ENCODE measurements at regions not wholly inside any gene's neighbourhood (a gene's known extent, or its start where the extent isn't known, plus 50 kb on each side); places are given as distances from the start of the nearest gene placed in this dataset.
"Not testable (repeated sequence)": the region's sequence is repeated elsewhere in the genome, so short reads cannot be mapped to it uniquely, and the experiment has no call there.

DNA sequence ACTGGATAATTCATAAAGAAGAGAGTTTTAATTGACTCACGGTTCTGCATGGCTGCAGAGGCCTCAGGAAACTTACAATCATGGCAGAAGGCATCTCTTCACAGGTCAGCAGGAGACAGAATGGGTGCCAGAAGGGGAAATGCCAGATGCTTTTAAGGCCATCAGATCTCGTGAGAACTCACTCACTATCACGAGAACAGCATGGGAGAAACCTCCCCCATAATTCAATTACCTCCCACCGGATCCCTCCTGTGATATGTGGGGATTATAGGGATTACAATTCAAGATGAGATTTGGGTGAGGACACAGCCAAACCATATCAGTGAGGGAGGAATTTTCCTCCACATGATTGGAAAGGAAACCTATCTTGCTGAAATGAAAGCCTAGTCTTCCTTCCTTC lies 108.1 kb upstream of the TMEM132E start:
- not testable (repeated sequence) for DNase-seq

DNA sequence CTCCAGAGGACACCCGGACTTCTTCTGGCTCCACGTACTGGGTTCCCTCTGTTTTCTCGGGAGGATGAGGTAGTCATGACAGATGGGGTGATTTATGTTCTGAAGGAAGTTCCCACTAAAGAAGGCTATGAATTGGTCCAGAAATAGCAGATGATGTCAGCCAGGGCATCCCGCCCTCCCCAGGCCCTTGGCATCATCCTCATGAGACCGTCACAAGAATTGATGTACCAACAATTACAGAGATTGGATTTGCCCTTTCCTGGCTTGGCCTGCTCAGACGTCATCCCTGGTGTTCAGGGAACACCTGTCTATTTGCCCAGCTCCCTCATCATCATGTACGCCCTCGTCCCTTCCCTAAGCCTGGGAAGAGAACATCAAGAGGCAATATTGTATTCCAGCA lies 102.8 kb upstream of the CCL1 start:
- DNase-seq = no peak

GRCh38 chr17:34464812-34465211 lies 101.8 kb upstream of the CCL1 start:
- no peak for DNase-seq

- DNase-seq = no peak
Measured at GRCh38 chr17:34458266-34458665, 95.2 kb upstream of the CCL1 start.

DNA sequence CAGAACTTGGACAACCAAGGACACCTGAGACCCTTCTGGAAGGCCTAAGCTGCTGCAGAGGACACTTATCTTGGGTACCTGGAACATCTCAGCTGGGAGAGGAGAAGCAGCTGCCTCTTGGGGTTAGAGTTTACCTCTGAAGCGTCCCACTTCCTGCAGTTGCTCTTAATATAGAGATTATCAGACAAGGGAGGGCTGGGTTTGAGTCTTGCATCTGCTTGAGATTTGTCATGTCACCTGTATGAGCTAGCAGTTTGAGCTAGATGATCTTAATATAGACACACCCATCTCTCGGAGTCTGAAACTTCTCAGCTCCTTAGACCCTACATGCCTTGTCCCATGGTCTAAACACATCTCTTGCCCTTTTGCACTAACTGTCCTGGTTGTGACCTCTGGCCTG lies 93.1 kb upstream of the CCL1 start:
- no peak for DNase-seq

DNA sequence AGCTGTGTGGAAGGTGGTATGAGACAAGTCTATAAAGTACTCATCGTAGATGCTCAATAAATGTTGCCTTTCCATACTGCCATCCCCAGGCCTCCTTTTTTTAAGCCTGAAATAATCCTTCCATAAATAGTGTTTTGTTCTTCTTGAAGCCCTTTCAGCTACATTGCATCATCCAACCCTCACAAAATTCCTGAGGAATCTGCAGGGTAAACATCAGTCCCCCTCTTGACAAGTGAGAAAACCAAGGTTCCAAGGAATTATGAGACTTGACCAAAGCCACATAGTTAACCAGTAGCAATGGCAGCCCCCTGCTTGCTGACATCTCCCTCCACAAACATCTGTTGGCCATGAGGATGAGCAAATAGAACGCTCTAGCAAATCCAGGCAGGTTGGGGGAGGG lies 89.7 kb upstream of the CCL1 start:
- DNase-seq = no peak

DNA sequence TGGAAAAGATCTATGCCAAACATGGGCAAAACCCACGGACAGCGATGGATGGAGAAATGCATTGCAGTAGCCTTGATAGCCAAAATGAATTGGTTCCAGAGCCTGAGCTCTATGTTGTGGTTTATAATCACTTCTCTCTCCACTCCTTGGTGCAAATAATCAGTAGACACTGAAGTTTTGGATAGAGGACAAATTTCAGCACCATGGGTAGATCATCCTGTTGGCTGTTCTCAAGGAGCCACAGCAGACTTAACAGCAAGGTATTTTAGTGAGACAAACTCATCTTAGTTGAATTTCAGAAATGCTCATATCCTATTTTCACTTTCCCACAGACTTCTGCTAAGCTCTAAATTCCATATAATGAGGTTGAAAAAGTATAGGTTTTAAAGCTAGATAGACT lies 88.3 kb upstream of the CCL1 start:
- no peak for DNase-seq

DNA sequence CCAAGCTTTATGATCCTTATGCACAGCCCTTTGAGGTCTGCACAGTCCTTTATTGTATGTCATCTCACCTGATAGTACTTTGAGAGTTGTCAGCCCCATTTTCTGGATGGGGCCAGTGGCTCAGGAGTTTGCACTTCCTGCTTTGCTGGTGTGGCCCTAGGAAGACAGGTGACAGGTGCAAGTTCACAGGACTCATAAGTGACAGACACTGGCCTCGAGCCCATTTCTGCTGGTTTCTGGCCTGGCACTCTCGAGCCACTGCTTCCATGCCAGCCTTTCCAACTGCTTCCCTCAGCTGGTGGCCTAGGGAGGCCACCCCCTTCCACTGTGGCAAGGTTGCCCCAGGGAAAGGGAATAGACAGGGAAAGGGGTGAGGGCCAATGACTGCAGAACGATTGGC lies 84.4 kb upstream of the CCL1 start:
- peak; percentile 6 for DNase-seq

DNA sequence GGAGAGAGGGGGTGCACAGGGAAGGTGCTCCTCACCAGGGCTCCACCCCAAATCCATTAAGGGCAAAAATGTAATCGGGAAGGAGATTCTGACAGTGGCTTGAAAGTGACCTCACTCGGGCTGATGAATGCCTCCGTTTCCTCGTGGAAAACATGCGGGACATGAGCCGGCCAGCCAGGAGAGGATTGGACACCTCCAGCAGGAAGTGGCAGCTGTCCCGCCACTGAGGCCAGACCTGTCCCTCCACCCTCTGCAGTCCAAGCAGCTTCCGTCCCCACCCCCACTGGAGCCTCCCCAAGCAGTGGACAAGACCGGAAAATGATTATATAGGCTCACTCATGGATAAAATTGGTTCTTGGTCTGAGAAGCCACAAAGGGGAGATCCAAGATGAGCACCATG lies 82.1 kb upstream of the CCL1 start:
- DNase-seq = no peak

- peak; percentile 54 for DNase-seq
Measured at GRCh38 chr17:34443619-34444469, 80.8 kb upstream of the CCL1 start.

- no peak for DNase-seq
Measured at GRCh38 chr17:34442387-34443111, 79.5 kb upstream of the CCL1 start.

DNA sequence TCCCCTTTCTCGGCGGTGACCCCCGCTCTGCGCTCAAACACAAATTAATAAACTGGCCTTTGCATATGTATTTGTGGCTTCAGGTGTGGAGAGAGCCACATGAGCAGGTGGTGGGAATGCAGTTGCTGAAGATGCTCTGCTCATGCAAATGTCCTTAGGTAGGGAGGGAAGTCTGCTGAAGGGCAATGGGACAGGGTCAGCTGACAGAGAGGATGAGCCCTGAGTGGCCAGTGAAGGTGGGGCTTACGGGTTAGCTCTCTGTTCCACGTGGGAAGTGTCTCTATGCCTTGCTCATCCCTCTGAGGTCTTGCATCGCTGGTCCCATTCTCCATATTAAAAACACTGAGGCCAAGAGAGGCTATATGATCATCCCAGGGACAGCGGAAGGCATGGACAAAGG lies 74.2 kb upstream of the CCL1 start:
- no peak for DNase-seq

GRCh38 chr17:34436607-34437006 lies 73.6 kb upstream of the CCL1 start:
- no peak for DNase-seq

- no peak for DNase-seq
Measured at GRCh38 chr17:34435182-34435928, 72.3 kb upstream of the CCL1 start.

DNA sequence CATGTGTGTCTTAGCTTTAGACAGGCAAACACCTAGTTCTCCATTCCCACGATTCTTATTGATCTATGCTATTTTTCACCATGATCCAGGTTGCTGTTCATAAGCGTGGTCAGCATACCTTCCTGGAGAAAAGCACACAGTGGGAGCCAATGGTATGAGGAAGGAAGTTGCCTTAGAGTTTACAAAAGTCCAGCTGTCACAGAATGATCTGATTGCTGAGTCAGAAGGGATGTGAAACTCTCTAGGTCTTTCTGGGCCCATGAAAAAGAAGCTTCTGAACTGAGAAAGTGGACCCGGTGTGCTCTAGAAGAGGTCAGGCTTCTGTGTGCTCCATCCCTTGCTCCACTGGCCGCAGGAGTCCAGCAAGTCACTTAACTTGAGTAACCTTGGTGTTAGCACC lies 71.0 kb upstream of the CCL1 start:
- DNase-seq = no peak

- no peak for DNase-seq
Measured at GRCh38 chr17:34424814-34425491, 61.9 kb upstream of the CCL1 start.

GRCh38 chr17:34423978-34424813 lies 61.2 kb upstream of the CCL1 start:
- DNase-seq = no peak

DNA sequence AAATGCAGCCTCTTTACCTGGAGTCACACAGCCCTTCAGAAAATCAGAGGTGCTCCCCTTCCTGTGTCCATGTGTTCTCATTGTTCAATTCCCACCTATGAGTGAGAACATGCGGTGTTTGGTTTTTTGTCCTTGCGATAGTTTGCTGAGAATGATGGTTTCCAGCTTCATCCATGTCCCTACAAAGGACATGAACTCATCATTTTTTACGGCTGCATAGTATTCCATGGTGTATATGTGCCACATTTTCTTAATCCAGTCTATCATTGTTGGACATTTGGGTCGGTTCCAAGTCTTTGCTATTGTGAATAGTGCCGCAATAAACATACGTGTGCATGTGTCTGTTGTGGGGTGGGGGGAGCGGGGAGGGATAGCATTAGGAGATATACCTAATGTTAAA lies 60.3 kb upstream of the CCL1 start:
- not testable (repeated sequence) for DNase-seq

DNA sequence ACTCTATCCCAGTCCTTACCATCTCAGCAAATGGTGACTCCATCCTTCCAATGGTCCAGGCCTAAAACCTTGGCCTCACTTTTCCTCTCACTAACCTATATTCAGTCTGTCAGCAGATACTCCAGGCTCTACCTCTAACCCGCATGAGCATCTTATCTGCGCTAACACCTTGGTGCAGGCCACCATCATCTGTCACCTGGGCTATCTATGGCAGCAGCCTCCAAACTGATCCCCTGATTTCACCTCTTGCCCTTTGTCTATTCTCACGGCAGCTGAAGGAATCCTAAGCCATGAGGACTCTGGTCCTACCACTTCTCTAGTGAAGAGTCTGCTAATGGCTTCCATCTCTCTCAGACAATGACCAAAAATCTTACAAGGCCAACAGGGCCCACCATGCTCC lies 57.9 kb upstream of the CCL1 start:
- DNase-seq = no peak

- peak; percentile 78 for DNase-seq
Measured at GRCh38 chr17:34420254-34420766, 57.3 kb upstream of the CCL1 start.

- no peak for DNase-seq
Measured at GRCh38 chr17:34416116-34416515, 53.1 kb upstream of the CCL1 start.

GRCh38 chr17:34414339-34414738 lies 51.3 kb upstream of the CCL1 start:
- no peak for DNase-seq

All from right forelimb (tissue), 1 donor.